ENCODE measurements at regions not wholly inside any gene's neighbourhood (a gene's known extent, or its start where the extent isn't known, plus 50 kb on each side); places are given as distances from the start of the nearest gene placed in this dataset.

DNA sequence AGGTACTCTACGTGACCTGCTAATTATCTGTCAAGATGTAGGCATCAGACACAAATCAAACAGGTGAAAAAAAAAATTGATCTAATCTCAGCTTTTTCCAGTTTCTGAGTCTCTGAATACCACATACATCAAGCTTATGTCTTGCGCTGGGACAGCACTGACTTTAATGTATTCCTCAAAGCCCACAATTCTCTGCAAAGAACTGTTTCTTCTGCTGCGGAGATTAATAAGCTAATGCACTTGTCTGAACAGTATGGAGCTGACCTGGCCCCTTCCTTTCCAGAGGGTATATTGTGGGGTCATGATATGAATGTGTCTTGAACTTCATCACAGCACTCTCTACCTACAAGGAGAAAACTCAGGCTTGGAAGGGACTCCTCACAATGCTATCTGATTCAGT, 87.8 kb downstream of the FOXB1 start:
- Histone ChIP-seq H3K4me2 (ENCODE audit: insufficient read depth, low read length) (no peak overlapping the region), H3K27me3 (ENCODE audit: control insufficient read depth in 2 of 2, insufficient read depth in 2 of 2, low read length in 2 of 2) (peaks cover 0 to 6% of the 10 kb centered on the region in 2 experiments; a peak in 1 of 5 replicates), H3K27ac (ENCODE audit: extremely low read depth, low read depth, low read length) (no peak overlapping the region), H3K79me2 (ENCODE audit: control insufficient read depth, insufficient read depth, low read length) (no peaks in the 10 kb centered on the region), H3K9me1 (ENCODE audit: control insufficient read depth, insufficient read depth, low read length) (no peaks in the 10 kb centered on the region), H3K9me3 (replicated peaks; ENCODE audit: control insufficient read depth, insufficient read depth, low read depth, low read length) (no peaks in the 10 kb centered on the region), H3K4me3 (no peak overlapping the region), H2AFZ (ENCODE audit: low read depth, low read length) (no peak overlapping the region), H3K36me3 (ENCODE audit: control insufficient read depth, insufficient read depth, low read length) (no peaks in the 10 kb centered on the region), H4K20me1 (replicated peaks; ENCODE audit: control insufficient read depth, insufficient read depth, low read length) (no peaks in the 10 kb centered on the region), H3K9ac (ENCODE audit: insufficient read depth in 1 of 2, low read depth in 2 of 2, low read length in 2 of 2) (no peak overlapping the region), H3K4me1 (replicated peaks in 1 of 2; ENCODE audit: control insufficient read depth in 2 of 2, insufficient read depth in 2 of 2, low read length in 2 of 2) (no peaks in the 10 kb centered on the region)
- ChIA-PET CTCF (ENCODE audit: low intra/inter-chr PET ratio) (no interaction called here), POLR2A (interaction anchor here (0.7 kb wide), 1 partner anchor 35 kb away, joined by 3 read pairs; no protein-coding TSS in a partner anchor)
- TF ChIP-seq, protein P1, sequence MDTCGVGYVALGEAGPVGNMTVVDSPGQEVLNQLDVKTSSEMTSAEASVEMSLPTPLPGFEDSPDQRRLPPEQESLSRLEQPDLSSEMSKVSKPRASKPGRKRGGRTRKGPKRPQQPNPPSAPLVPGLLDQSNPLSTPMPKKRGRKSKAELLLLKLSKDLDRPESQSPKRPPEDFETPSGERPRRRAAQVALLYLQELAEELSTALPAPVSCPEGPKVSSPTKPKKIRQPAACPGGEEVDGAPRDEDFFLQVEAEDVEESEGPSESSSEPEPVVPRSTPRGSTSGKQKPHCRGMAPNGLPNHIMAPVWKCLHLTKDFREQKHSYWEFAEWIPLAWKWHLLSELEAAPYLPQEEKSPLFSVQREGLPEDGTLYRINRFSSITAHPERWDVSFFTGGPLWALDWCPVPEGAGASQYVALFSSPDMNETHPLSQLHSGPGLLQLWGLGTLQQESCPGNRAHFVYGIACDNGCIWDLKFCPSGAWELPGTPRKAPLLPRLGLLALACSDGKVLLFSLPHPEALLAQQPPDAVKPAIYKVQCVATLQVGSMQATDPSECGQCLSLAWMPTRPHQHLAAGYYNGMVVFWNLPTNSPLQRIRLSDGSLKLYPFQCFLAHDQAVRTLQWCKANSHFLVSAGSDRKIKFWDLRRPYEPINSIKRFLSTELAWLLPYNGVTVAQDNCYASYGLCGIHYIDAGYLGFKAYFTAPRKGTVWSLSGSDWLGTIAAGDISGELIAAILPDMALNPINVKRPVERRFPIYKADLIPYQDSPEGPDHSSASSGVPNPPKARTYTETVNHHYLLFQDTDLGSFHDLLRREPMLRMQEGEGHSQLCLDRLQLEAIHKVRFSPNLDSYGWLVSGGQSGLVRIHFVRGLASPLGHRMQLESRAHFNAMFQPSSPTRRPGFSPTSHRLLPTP (IDR thresholded peaks at IDR 0.05; ENCODE audit: borderline replicate concordance, extremely low read depth, insufficient read length) = no peak
- TF ChIP-seq SIX5 (IDR thresholded peaks at IDR 0.05; ENCODE audit: borderline replicate concordance in 1 of 2, insufficient read depth in 1 of 2, low read depth in 1 of 2, low read length in 2 of 2) (no peak), MAZ (CRISPR knock-in tag; conservative IDR thresholded peaks at IDR 0.05 in 1 of 2, IDR thresholded peaks at IDR 0.05 in 1 of 2) (no peak), POLR2B (IDR thresholded peaks at IDR 0.05; ENCODE audit: low read depth, partially characterized antibody) (no peak), ZNF436 (CRISPR knock-in tag; IDR thresholded peaks at IDR 0.05) (no peak), ZNF324 (CRISPR knock-in tag; IDR thresholded peaks at IDR 0.05) (no peak), ZNF766 (CRISPR knock-in tag; conservative IDR thresholded peaks at IDR 0.05) (no peak), ZEB2 (IDR thresholded peaks at IDR 0.05) (no peak), NFIX (CRISPR knock-in tag; IDR thresholded peaks at IDR 0.05; ENCODE audit: low read depth) (no peak), ZNF384 (IDR thresholded peaks at IDR 0.05; ENCODE audit: low read depth, low read length) (no peak), FOXP4 (CRISPR knock-in tag; IDR thresholded peaks at IDR 0.05; ENCODE audit: borderline replicate concordance) (no peak), HDAC8 (tag; IDR thresholded peaks at IDR 0.05) (no peak), ZNF133 (CRISPR knock-in tag; IDR thresholded peaks at IDR 0.05) (no peak), NR2F6 (CRISPR knock-in tag; IDR thresholded peaks at IDR 0.05) (no peak), COPS2 (conservative IDR thresholded peaks at IDR 0.05) (no peak)
- in situ Hi-C loops (cut with MboI) (no loop called here), intact Hi-C loops (cut with micrococcal nuclease) (no loop called here)
- ATAC-seq (no peak), DNase-seq (ENCODE audit: extremely low read depth in 1 of 4, low spot score in 3 of 4) (no peak), FAIRE-seq (no peak)
- BruUV-seq (replicated peaks) = no TSS peak
- WGBS (ENCODE audit: insufficient coverage, low coverage, missing lambda C conversion rate) = 7% methylated on average over 3 of the region's 3 CpGs

Data from K562 (cell line).